SH-SY5Y (cell line): ENCODE measurements at regions not wholly inside any gene's neighbourhood (a gene's known extent, or its start where the extent isn't known, plus 50 kb on each side); places are given as distances from the start of the nearest gene placed in this dataset.

ENCODE experiments used
- GATA2 ChIP-seq: IDR thresholded peaks from 2 replicates; pipeline ENCODE4 v1.6.1; 2011; ENCODE audit warnings: mild to moderate bottlenecking, low read depth, low read length
- GATA3 ChIP-seq: IDR thresholded peaks from 2 replicates; pipeline ENCODE4 v1.6.1; 2011; ENCODE audit warnings: low read depth, mild to moderate bottlenecking, low read length, moderate library complexity

DNA sequence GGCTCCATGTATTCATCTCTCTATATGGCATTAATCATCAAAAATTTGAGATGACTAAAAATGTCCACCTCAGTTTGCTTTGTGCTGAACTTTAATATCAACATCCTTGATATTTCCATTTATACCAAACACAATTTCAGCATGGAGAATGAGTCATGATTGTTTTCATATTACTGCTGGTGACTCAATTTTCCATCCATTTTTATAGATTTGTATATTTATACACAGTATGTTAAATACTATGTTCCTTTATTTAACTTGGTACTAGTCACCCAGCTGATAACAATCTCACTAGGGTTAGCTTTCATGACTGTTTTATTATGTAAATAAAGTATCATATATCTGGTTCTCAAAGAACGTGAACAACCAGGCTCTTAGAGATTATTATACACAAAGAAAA lies 1255.1 kb downstream of the SLITRK1 start:
- no peak for TF ChIP-seq GATA2
- no peak for TF ChIP-seq GATA3

DNA sequence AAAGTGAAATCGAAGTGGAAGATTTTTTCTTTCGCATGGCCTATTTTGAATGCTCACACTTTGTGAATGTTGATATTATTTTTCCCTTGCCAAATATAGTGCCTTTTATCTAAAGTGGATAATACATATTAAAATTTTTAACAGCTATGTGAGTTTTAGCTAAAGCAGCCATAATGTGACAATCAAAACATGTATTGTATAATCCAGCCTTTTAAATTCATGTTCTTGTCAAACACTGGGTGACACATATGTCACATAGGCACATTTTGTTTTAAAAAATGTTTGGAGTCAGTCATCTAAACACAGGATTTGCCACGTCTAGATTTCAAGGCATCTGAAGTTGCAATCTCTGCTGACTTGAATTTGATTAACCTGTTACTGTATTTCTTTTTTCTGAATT lies 1256.6 kb downstream of the SLITRK1 start:
- TF ChIP-seq GATA2, result no peak
- no peak for TF ChIP-seq GATA3

GRCh38 chr13:82615043-82615442 lies 1267.2 kb downstream of the SLITRK1 start:
- TF ChIP-seq GATA3 (no peak), GATA2 (no peak)

- TF ChIP-seq GATA3, result no peak
- no peak for TF ChIP-seq GATA2
Observed at GRCh38 chr13:82614086-82614485, 1268.2 kb downstream of the SLITRK1 start.

DNA sequence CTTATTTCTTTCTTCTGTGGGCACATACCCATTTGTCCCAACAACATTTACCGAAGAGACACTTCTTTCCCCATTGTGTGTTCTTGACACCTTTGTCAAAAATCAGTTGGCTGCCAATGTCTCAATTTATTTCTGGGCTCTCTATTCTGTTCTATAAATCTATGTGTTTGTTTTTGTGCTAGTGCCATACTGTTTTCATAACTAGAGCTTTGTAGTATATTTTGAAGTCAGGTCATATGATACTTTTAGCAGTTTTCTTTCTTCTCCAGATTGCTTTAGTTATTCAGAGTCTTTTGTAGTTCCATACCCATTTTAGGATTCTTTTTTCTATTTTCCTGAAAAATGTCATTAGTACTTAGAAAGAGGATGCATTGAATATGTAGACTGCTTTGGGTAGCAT lies 1276.3 kb downstream of the SLITRK1 start:
- no peak for TF ChIP-seq GATA2
- TF ChIP-seq GATA3, result no peak

DNA sequence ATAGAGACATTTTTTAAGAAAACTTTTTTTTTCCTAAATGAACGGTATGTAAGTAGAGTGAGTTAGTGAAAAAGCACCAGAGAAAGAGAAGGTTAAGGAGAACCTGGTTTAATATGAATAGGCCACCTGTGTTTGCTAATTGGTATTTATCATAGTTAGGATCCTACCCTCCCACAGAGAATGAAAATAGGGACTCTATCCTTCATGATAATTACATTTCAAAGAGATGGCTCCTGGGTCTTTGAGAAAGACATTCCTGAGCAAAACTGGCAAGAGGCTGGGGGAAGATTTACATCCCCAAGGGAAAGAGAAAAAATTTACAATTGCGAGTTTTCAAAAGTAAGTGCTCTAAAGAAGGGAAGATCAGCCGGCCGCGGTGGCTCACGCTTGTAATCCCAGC lies 1284.5 kb downstream of the SLITRK1 start:
- TF ChIP-seq GATA2, result no peak

- no peak for TF ChIP-seq GATA2
- no peak for TF ChIP-seq GATA3
Observed at GRCh38 chr13:82593239-82593638, 1289.0 kb downstream of the SLITRK1 start.

DNA sequence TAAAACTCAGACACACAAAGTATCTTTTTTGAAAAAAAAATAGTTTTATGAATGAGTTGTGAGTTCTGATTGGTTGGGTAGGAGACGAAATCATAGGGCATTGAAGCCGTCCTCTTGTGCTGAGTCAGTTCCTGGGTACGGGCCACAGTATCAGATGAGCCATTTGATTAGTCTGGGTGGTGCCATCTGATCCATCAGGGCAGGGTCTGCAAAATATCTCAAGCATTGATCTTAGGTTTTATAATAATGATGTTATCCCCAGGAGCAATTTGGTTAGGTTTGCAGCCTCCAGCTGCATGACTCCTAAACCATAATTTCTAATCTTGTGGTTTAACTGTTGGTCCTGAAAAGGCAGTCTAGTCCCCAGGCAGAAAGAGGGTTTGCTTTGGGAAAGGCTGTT lies 1310.6 kb downstream of the SLITRK1 start:
- TF ChIP-seq GATA2 (no peak), GATA3 (no peak)

DNA sequence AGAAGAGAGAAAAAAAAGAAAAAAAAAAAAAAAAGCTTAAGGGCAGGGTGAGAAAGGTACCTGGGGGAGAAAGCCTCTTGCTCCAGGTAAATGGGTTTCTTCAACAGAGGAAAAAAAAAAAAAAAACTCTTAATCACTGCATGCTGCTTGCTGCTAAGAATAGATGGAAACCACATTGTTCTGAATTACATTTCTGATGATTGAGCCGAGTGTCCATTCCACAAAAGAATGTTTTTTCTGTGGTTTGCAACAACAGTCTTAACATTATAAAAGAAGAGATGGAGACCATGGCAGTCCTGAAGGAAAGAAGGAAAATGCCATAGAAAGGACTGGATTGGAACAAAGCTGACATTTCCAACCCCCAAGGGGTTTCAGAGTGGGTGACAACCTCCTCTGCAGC lies 1312.7 kb downstream of the SLITRK1 start:
- TF ChIP-seq GATA2 (no peak), GATA3 (no peak)

GRCh38 chr13:82566864-82567263 lies 1315.4 kb downstream of the SLITRK1 start:
- TF ChIP-seq GATA2 (no peak), GATA3 (no peak)

DNA sequence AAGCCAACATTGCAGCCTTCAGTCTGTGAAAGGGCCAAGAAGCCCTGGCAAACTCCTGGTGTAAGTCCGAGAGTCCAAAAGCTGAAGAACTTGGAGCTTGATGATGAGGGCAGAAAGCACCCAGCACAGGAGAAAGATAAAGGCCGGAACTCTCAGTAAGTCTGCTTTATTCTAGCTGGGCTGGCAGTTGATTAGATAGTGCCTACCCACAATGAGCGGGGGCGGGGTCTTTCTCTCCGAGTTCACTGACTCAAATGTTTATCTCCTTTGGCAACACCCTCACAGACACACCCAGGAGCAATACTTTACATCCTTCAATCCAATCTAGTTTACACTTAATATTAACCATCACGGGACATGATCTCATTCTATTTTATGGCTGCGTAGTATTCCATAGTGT lies 1317.1 kb downstream of the SLITRK1 start:
- TF ChIP-seq GATA3, result no peak
- no peak for TF ChIP-seq GATA2

- TF ChIP-seq GATA2, result no peak
- TF ChIP-seq GATA3, result no peak
Observed at GRCh38 chr13:82560889-82561288, 1321.4 kb downstream of the SLITRK1 start.

DNA sequence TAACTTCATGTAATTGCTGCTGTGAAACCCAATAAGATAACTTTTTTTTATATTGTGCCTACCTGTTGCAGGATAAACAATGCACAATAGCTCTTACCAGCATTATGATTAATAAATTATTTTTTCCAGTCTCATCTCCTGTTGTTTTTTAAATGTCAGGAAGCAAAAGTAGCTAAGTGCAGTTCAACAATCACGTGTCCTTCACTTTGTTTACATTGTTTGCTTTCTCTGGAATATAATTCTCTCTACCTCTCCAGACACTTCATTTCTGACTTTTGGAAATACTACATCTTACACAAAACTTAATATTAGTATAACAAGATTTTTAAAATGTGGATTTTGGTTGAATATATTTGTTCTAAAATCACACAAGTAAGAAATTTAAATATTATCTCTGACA lies 1359.4 kb downstream of the SLITRK1 start:
- no peak for TF ChIP-seq GATA2
- TF ChIP-seq GATA3, result no peak

DNA sequence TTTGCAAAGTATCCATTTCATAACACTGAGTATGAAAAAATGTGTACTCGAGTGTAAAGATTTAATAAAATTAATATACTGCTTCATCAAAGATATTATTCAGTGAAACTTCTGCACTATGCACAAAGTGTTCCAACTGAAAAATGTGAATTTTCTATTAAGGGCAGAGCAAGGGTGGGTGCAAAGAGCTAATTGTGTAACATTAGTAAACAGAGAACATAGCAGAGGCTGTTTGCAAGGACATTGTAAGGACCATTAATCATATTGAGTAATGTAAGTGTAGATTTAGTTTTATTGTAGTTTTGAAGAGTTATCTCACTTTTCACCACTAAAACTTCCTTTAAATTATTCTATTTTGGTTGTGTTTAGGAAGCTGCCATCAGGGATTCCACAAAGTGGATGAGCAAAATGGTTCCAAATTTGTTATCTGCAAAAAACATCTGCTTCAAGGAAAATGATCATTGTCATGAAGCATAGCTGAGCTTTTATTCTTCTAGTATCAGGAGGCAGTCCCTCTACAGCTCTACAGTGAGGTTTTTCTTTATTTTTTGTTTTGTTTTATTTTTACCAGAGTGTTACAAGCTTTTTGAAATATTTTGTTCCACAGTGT lies 1375.4 kb downstream of the SLITRK1 start:
- TF ChIP-seq GATA2 (no peak), GATA3 (no peak)

DNA sequence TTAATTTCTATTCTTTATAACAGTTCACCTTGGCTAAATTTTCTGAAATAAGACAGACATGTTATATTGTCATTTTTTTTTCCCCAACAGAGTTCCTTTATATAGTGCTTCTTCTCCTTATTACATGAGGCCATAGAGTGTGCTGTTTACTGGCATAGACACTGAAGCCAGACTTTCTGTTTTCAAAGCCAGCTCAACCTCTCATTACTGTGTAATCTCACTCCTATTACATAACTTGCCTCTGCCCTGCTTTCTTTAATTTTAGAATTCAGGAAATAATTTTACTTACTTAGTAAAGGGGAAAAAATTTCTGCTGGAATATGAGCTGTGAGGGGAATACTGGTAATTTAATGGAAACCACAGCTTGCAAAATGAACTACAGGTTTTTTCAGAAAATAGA lies 1380.4 kb downstream of the SLITRK1 start:
- TF ChIP-seq GATA3 (no peak), GATA2 (no peak)

DNA sequence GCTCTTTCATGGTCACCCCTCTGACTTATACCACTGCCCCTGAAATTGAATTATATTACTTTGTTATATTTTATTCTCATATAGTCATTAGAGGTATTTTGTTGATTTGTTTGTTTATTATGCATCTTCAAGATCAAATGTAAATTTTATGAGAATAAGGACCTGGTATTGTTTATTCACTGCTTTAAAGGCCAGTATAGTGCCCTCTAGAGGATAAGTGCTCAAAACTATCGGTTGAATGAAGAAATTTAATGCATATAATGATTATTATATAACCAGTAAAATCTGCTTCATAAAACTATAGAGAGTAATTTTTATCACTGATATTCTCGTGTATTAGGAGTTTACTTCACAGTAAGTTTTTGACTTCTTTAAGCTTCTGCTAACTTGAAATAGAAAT lies 1401.9 kb downstream of the SLITRK1 start:
- TF ChIP-seq GATA3, result no peak
- TF ChIP-seq GATA2, result no peak

DNA sequence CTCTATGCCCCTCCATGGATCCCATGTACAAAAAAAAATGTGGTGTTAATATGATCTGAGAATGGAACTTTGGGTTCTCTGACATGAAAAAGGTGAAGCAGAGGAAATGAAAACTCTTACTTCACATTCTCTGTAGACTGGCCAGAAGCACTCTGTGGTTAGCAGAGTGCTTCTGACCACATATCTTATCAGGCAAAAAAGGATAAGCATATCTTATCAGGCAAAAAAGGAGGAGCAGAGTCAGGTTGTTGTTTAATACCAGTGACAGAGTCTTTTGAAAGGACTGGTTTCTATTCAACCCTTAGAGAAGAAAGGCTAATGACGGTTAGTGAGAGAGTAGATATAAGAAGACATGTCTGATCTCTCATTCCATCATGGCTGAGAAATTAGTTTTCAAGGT lies 1404.8 kb downstream of the SLITRK1 start:
- TF ChIP-seq GATA2, result no peak
- TF ChIP-seq GATA3, result no peak
